ENCODE measurements at regions not wholly inside any gene's neighbourhood (a gene's known extent, or its start where the extent isn't known, plus 50 kb on each side); places are given as distances from the start of the nearest gene placed in this dataset.
A peak's percentile ranks its signal among the peaks of the same experiment; 100 is the strongest.

DNA sequence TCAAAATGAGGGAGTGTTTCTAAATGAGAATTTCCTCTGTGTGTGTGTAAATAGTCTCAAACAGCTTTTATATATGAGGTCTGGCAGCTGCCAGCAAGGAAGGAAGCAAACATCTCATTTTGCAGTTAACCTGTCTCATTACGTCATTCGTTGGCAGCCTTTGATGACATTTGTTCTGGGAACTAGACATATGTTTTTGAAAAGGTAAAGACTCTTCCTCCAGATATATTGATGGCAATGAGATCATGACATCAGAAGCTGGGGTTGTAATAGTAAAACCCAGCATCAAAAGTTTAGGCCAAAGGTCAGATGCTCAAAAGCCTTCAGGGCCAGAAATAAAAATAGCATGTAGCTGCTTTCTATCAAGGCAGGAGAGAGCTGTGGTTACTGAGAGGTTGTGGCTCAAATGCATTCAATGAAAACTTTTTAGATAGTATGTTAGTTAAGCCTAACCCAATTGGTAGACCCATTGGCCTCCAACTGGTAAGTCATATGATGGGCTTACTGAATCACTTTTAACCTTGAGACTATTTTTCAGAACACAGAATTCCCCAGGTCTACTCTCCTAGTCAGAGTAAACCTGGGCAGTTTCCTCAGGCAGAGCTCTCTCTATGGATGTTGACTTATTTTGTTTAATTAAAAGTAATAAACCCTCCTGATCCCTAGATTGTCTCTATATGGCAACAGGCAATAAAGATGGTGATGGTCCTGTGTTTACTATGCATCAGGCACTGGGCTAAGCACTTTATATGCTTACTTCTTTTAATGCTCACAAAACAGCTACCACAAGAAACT lies 386.5 kb upstream of the CFAP20DC start:
- TF ChIP-seq, protein P1, sequence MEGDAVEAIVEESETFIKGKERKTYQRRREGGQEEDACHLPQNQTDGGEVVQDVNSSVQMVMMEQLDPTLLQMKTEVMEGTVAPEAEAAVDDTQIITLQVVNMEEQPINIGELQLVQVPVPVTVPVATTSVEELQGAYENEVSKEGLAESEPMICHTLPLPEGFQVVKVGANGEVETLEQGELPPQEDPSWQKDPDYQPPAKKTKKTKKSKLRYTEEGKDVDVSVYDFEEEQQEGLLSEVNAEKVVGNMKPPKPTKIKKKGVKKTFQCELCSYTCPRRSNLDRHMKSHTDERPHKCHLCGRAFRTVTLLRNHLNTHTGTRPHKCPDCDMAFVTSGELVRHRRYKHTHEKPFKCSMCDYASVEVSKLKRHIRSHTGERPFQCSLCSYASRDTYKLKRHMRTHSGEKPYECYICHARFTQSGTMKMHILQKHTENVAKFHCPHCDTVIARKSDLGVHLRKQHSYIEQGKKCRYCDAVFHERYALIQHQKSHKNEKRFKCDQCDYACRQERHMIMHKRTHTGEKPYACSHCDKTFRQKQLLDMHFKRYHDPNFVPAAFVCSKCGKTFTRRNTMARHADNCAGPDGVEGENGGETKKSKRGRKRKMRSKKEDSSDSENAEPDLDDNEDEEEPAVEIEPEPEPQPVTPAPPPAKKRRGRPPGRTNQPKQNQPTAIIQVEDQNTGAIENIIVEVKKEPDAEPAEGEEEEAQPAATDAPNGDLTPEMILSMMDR (IDR thresholded peaks at IDR 0.05; ENCODE audit: insufficient read depth, low read depth, low read length, missing control alignments): no peak
- no peak overlapping the region for H3K4me3 ChIP-seq (ENCODE audit: low read length)
- no peak for DNase-seq (ENCODE audit: low read depth)

DNA sequence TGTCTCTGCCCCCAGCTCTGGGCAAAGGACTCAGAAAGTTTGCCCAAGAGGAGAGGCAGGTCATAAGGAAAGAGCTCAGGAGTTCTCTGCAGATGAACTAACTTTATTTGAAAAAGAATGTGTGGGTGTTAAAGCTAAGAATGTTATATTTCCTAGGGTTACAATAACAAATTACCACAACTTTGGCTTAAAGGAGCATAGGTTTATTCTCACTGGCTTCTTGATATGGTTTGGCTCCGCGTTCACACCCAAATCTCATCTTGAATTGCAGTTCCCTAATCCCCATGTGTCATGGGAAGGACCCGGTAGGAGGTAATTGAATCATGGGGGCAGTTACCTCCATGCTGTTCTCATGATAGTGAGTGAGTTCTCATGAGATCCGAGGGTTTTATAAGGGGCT lies 383.7 kb upstream of the CFAP20DC start:
- no peak for DNase-seq (ENCODE audit: low read depth)
- no peak overlapping the region for H3K4me3 ChIP-seq (ENCODE audit: low read length)
- TF ChIP-seq, protein P1 (IDR thresholded peaks at IDR 0.05; ENCODE audit: insufficient read depth, low read depth, low read length, missing control alignments): no peak

DNA sequence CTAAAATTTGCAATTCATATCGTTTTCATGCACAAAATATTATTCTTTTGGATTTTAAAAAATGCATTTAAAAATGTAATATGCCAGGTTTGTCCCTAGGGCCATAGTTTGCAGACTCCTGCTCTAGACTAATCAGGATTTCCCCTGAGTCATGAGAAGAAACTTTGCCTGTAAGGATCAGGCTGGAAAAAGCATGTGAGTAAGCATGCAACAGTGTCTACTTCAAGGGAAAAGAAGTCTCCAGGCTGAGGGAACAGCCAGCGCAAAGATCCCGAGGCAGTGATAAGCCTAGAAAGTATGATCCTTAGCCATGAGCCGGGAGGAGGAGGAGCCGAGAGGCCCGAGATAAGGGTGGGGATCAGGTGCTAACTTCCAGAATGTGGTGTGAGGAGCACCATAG lies 382.8 kb upstream of the CFAP20DC start:
- TF ChIP-seq, protein P1 (IDR thresholded peaks at IDR 0.05; ENCODE audit: insufficient read depth, low read depth, low read length, missing control alignments): no peak
- peak; percentile 85 for DNase-seq (ENCODE audit: low read depth)
- no peak overlapping the region for H3K4me3 ChIP-seq (ENCODE audit: low read length)

DNA sequence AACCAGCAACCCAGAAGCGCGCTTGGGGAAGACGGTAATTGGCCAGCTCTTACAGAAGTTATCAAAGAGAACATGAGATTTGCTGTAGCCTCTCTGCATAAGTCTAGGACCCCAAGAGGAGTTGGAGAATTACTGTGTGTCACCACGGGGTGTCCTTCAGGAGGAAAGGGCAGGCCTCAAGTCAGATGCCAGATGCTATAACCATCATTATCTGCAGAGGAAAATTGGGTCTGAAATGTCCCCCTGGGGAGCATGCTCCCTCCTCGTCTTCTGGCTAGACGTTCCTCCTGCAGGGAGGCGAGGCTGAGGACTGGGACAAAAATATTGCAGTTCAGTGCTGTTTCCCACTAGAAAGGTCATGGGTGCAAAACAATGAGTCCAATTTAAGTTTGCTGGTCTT lies 380.5 kb upstream of the CFAP20DC start:
- no peak for DNase-seq (ENCODE audit: low read depth)
- TF ChIP-seq, protein P1 (IDR thresholded peaks at IDR 0.05; ENCODE audit: insufficient read depth, low read depth, low read length, missing control alignments): no peak
- H3K4me3 ChIP-seq (ENCODE audit: low read length): no peak overlapping the region

DNA sequence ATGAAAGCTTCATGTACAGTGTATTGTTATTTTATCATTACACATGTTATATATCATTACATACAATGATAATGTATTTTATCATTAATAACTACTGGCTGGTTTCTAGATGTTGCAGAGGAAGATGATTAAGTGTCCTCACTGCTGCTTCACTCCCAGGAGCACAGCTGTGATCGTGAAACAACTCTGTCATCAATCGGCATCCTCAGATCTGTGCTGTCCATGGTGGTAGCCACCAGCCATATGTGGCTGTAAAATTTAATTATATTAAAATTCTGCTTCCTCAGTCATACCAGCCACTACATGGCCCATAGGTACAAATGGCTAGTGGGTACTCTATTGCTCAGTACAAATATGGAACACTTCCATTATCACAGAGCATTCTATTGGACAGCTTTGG lies 379.4 kb upstream of the CFAP20DC start:
- TF ChIP-seq, protein P1 (IDR thresholded peaks at IDR 0.05; ENCODE audit: insufficient read depth, low read depth, low read length, missing control alignments): no peak
- no peak overlapping the region for H3K4me3 ChIP-seq (ENCODE audit: low read length)
- DNase-seq (ENCODE audit: low read depth): no peak

DNA sequence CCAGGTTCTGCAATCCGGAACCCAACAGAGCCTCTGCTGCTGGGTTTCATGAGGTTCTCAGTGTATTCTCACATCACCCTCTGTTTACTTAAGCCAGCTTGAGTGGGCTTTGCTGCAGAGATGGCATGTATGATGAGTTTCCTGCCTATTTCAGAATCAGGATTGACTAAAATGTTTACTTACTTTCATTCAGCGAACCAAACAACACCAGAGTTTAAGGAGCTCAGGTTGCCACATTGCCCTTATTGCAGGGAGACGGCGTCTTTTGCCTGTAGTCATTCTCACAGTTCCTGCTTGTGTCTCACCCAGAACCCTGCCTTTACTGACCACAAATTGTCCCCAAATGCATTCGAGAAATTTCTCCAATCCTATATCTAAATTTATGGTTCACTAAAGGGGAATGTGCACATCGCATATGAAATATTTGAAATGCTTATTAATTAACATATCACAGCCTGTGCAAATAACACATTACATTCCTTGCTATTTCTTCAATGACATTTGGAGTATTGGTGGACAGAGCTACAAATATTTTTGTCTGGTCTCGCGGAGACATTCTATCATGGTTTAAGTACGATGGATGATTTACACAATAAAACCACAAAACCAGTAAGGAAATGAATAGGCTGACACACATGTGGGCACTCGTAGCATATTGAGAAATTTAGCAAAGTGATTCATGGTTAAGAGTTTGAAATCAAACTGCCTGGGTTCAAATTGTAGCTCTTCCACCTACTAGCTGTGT lies 377.2 kb upstream of the CFAP20DC start:
- DNase-seq (ENCODE audit: low read depth): peak; percentile 93
- H3K4me3 ChIP-seq (ENCODE audit: low read length): no peak overlapping the region
- TF ChIP-seq, protein P1 (IDR thresholded peaks at IDR 0.05; ENCODE audit: insufficient read depth, low read depth, low read length, missing control alignments): no peak
